OCI-LY7 (cell line): ENCODE measurements at regions not wholly inside any gene's neighbourhood (a gene's known extent, or its start where the extent isn't known, plus 50 kb on each side); places are given as distances from the start of the nearest gene placed in this dataset.
"Not testable (repeated sequence)": the region's sequence is repeated elsewhere in the genome, so short reads cannot be mapped to it uniquely, and the experiment has no call there.

Source experiments
- BruUV-seq: library from RNA; stranded (reverse); fragments of 400-500 nt; replicated peaks from 2 replicates; lab custom pipeline; 2021; lab: Mats Ljungman, UMichigan
- CTCF ChIA-PET: fragments of 300-600 bp; sonication (Branson Sonifier 250); formaldehyde crosslinking; loops from one replicate; lab custom pipeline; 2022; ENCODE audit warnings: antibody characterized with exemption; ENCODE audit not compliant: unreplicated experiment; lab: Charles Lee
- POLR2A ChIA-PET: fragments of 300-600 bp; sonication (Branson Sonifier 250); formaldehyde crosslinking; loops from one replicate; lab custom pipeline; 2022; ENCODE audit warnings: antibody characterized with exemption; lab: Charles Lee
- DNase-seq: peaks from one replicate; pipeline ENCODE4 v3.0.0-alpha.2; 2015; ENCODE audit warnings: low spot score
- H2AFZ ChIP-seq: fragments of 200-600 bp; sonication (generic), shearing (Covaris generic); 2 replicates; pipeline ENCODE4 v1.6.1; 2014; ENCODE audit warnings: mild to moderate bottlenecking, antibody characterized with exemption, low read length, moderate library complexity
- H3K27ac ChIP-seq: fragments of 200-600 bp; sonication (generic); 2 replicates; pipeline ENCODE4 v1.5.1; 2014; ENCODE audit warnings: mixed run types, low read depth, mild to moderate bottlenecking, moderate library complexity, low read length, inconsistent platforms; ENCODE audit not compliant: poor library complexity, severe bottlenecking
- H3K36me3 ChIP-seq: fragments of 200-600 bp; sonication (generic); 2 replicates; pipeline ENCODE4 v1.6.1; 2014; ENCODE audit warnings: mild to moderate bottlenecking, antibody characterized with exemption, low read length, moderate library complexity, mixed read lengths; ENCODE audit not compliant: insufficient read depth
- H3K4me1 ChIP-seq: fragments of 200-600 bp; sonication (generic); 2 replicates; pipeline ENCODE4 v1.5.1; 2014; ENCODE audit warnings: mild to moderate bottlenecking, low read length; ENCODE audit not compliant: insufficient read depth, poor library complexity, severe bottlenecking
- H3K4me2 ChIP-seq: fragments of 200-600 bp; sonication (generic); 2 replicates; pipeline ENCODE4 v1.6.1; 2014; ENCODE audit warnings: mild to moderate bottlenecking, low read length
- H3K4me3 ChIP-seq: fragments of 200-600 bp; sonication (generic); 2 replicates; pipeline ENCODE4 v1.5.1; 2014; ENCODE audit warnings: mild to moderate bottlenecking, low read depth, low read length; ENCODE audit not compliant: poor library complexity, severe bottlenecking
- H3K79me2 ChIP-seq: fragments of 200-600 bp; sonication (generic); 2 replicates; pipeline ENCODE4 v1.6.1; 2016; ENCODE audit warnings: low read depth, mild to moderate bottlenecking, low read length, moderate library complexity, mixed read lengths; ENCODE audit not compliant: insufficient read depth
- H3K9me2 ChIP-seq: fragments of 200-600 bp; sonication (generic); 2 replicates; pipeline ENCODE4 v1.6.1; 2016; ENCODE audit warnings: mild to moderate bottlenecking, low read length, mixed read lengths; ENCODE audit not compliant: insufficient read depth
- H3K9me3 ChIP-seq: fragments of 200-600 bp; sonication (generic); 2 replicates; pipeline ENCODE4 v1.6.1; 2014; ENCODE audit warnings: mild to moderate bottlenecking, mixed run types, low read length, mixed read lengths
- H4K20me1 ChIP-seq: fragments of 200-600 bp; sonication (generic); 2 replicates; pipeline ENCODE4 v1.6.1; 2014; ENCODE audit warnings: mild to moderate bottlenecking, antibody characterized with exemption, low read length, moderate library complexity, mixed read lengths; ENCODE audit not compliant: insufficient read depth
- EZH2phosphoT487 ChIP-seq: fragments of 200-600 bp; sonication (generic); IDR thresholded peaks from 2 replicates; pipeline ENCODE4 v1.6.1; 2018; ENCODE audit warnings: low read depth, borderline replicate concordance, mild to moderate bottlenecking, mixed run types, antibody characterized with exemption, low read length, moderate library complexity, mixed read lengths
- intact Hi-C: fragments of 100-400 bp; cut with micrococcal nuclease; formaldehyde crosslinking; loops from one replicate; pipeline ENCODE4 v1.10.0; 2022; ENCODE audit not compliant: unreplicated experiment
- TF ChIP-seq, protein P1 (sequence below): fragments of 200-600 bp; sonication (generic); conservative IDR thresholded peaks from 2 replicates; pipeline ENCODE4 v1.5.1; 2014; ENCODE audit warnings: mild to moderate bottlenecking, antibody characterized with exemption, low read length, moderate library complexity, mixed read lengths

DNA sequence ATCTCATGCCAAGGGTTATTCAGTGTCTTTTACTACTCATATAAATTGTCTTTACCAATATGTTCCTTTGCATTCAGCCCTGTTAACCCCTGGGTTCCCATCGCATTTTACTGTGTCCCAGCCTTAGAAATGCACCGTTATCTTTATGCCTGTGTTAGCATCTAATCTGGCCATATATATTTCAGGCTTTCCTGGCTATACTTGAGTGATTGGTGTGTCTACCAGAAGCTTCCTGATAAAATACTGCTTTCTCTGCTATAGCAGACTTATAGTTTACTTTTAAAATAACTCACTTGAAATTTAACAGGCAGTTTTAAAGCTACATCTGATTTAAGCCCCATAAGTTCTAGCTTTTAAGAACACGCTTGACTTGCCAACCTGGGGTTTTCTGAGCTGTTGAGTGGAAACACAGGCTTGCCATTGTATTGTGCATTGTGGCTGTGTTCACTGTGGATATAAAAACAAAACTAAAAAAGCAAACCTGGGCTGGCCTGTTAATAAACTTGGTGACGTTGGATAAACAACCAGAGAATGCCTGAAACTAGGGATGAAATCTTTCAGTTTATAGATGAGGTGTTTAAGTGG lies 185.3 kb upstream of the TAPT1 start:
- TF ChIP-seq, protein P1, sequence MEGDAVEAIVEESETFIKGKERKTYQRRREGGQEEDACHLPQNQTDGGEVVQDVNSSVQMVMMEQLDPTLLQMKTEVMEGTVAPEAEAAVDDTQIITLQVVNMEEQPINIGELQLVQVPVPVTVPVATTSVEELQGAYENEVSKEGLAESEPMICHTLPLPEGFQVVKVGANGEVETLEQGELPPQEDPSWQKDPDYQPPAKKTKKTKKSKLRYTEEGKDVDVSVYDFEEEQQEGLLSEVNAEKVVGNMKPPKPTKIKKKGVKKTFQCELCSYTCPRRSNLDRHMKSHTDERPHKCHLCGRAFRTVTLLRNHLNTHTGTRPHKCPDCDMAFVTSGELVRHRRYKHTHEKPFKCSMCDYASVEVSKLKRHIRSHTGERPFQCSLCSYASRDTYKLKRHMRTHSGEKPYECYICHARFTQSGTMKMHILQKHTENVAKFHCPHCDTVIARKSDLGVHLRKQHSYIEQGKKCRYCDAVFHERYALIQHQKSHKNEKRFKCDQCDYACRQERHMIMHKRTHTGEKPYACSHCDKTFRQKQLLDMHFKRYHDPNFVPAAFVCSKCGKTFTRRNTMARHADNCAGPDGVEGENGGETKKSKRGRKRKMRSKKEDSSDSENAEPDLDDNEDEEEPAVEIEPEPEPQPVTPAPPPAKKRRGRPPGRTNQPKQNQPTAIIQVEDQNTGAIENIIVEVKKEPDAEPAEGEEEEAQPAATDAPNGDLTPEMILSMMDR: no peak
- no peak for TF ChIP-seq EZH2phosphoT487
- Histone ChIP-seq H3K4me3 (no peak overlapping the region), H3K9me3 (no peaks in the 10 kb centered on the region), H4K20me1 (no peaks in the 10 kb centered on the region), H3K79me2 (no peaks in the 10 kb centered on the region), H3K4me2 (no peak overlapping the region), H3K36me3 (no peaks in the 10 kb centered on the region), H2AFZ (no peak overlapping the region), H3K9me2 (no peaks in the 10 kb centered on the region), H3K4me1 (no peaks in the 10 kb centered on the region), H3K27ac (no peak overlapping the region)
- intact Hi-C loops: no loop called here
- POLR2A ChIA-PET: no interaction called here
- CTCF ChIA-PET: no interaction called here
- no peak for DNase-seq
- BruUV-seq: no TSS peak

DNA sequence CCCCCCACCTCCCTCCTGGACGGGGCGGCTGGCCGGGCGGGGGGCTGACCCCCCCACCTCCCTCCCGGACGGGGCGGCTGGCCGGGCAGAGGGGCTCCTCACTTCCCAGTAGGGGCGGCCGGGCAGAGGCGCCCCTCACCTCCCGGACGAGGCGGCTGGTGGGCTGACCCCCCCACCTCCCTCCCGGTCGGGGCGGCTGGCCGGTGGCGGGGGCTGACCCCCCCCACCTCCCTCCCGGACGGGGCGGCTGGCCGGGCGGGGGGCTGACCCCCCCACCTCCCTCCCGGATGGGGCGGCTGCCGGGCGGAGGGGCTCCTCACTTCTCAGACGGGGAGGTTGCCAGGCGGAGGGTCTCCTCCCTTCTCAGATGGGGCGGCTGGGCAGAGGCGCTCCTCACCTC lies 166.9 kb upstream of the TAPT1 start:
- H3K4me1 ChIP-seq, H3K9me2 ChIP-seq, H2AFZ ChIP-seq, intact Hi-C loops, H3K9me3 ChIP-seq, BruUV-seq, H3K27ac ChIP-seq, H3K4me2 ChIP-seq, H4K20me1 ChIP-seq, DNase-seq, H3K36me3 ChIP-seq, H3K4me3 ChIP-seq, H3K79me2 ChIP-seq, POLR2A ChIA-PET, CTCF ChIA-PET: not testable (repeated sequence)

DNA sequence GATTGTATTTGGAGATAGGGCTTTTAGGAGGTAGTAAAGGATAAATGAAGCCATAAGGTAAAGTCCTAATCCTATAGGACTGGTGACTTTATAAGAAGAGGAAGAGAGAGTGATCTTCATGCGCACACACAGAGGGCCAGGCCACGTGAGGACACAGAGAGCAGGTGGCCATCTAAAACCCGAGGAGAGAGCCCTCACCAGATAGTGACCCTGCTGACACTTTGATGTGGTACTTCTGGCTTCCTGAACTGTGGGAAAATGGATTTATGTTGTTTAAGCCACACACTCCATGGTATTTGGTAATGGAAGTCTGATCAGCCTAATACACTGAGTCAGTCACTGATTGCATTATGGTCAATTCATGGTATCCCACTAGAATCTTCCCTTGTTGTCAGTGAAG lies 164.9 kb upstream of the TAPT1 start:
- Histone ChIP-seq H2AFZ (no peak overlapping the region), H4K20me1 (no peaks in the 10 kb centered on the region), H3K36me3 (no peaks in the 10 kb centered on the region), H3K9me2 (no peaks in the 10 kb centered on the region), H3K4me1 (no peaks in the 10 kb centered on the region), H3K27ac (no peak overlapping the region), H3K4me2 (no peak overlapping the region), H3K4me3 (no peak overlapping the region), H3K9me3 (no peaks in the 10 kb centered on the region), H3K79me2 (no peaks in the 10 kb centered on the region)
- CTCF ChIA-PET: no interaction called here
- no TSS peak for BruUV-seq
- TF ChIP-seq EZH2phosphoT487: no peak
- DNase-seq: no peak
- intact Hi-C loops: no loop called here
- POLR2A ChIA-PET: no interaction called here

DNA sequence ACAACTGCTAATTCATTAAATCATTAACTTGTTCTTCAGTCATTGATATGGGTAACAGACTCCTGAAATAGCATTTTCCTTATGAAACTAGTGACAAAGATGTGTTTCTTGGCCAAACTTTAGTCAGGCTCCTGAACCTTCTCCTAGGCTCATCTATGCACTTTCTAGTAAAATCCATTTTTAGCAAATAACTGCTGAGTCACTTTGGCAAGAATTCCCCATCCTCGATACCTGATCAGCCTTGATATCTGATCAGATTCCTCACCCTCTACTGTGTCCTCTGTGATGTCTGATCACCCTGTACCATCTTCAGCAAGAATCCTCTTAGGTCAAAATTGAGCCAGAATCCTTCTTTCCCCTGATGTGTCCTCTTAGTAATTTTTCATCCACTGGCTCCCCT lies 161.2 kb upstream of the TAPT1 start:
- DNase-seq: no peak
- no peaks in the 10 kb centered on the region for H3K4me1 ChIP-seq
- no peak overlapping the region for H3K4me2 ChIP-seq
- H3K9me3 ChIP-seq: no peaks in the 10 kb centered on the region
- no peaks in the 10 kb centered on the region for H3K9me2 ChIP-seq
- intact Hi-C loops: no loop called here
- ChIA-PET CTCF (no interaction called here), POLR2A (no interaction called here)
- no peaks in the 10 kb centered on the region for H3K79me2 ChIP-seq
- no peaks in the 10 kb centered on the region for H3K36me3 ChIP-seq
- BruUV-seq: no TSS peak
- H3K27ac ChIP-seq: no peak overlapping the region
- no peaks in the 10 kb centered on the region for H4K20me1 ChIP-seq
- no peak overlapping the region for H2AFZ ChIP-seq
- TF ChIP-seq, protein P1: no peak
- TF ChIP-seq EZH2phosphoT487: no peak
- H3K4me3 ChIP-seq: no peak overlapping the region
